ENCODE measurements at regions not wholly inside any gene's neighbourhood (a gene's known extent, or its start where the extent isn't known, plus 50 kb on each side); places are given as distances from the start of the nearest gene placed in this dataset.

DNA sequence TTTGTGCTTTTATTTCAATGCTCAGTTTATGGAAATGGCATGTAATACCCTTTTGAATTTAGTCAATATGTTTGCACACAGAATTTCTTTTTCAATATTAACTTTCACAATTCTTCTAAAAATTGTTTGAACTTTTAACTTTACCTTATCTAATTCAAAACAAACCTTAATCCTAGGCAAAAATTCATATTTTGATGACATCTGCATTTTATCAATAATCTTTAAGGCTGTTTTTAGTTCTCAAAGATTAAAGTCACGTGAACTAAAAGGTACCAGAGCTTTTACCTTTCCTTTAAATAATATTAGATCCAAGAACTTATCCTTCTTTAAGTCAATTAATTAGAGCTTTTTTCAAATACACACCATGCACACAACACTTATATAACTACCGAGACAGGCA lies 218.9 kb upstream of the NCAM2 start:
- TF ChIP-seq EZH2 (IDR thresholded peaks at IDR 0.05; ENCODE audit: insufficient read depth, low read length), result no peak
- TF ChIP-seq, protein P1, sequence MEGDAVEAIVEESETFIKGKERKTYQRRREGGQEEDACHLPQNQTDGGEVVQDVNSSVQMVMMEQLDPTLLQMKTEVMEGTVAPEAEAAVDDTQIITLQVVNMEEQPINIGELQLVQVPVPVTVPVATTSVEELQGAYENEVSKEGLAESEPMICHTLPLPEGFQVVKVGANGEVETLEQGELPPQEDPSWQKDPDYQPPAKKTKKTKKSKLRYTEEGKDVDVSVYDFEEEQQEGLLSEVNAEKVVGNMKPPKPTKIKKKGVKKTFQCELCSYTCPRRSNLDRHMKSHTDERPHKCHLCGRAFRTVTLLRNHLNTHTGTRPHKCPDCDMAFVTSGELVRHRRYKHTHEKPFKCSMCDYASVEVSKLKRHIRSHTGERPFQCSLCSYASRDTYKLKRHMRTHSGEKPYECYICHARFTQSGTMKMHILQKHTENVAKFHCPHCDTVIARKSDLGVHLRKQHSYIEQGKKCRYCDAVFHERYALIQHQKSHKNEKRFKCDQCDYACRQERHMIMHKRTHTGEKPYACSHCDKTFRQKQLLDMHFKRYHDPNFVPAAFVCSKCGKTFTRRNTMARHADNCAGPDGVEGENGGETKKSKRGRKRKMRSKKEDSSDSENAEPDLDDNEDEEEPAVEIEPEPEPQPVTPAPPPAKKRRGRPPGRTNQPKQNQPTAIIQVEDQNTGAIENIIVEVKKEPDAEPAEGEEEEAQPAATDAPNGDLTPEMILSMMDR (IDR thresholded peaks at IDR 0.05; ENCODE audit: insufficient read depth, low read depth, low read length), result no peak

Data from astrocyte (in vitro differentiated cells and primary cell).